HepG2 (cell line): ENCODE measurements at regions not wholly inside any gene's neighbourhood (a gene's known extent, or its start where the extent isn't known, plus 50 kb on each side); places are given as distances from the start of the nearest gene placed in this dataset.

Experiments
- ERF ChIP-seq: IDR thresholded peaks from 2 replicates; pipeline ENCODE4 v1.6.1; 2018; ENCODE audit warnings: missing biosample characterization, missing genetic modification reagents
- POLR2A ChIP-seq, 2 experiments: IDR thresholded peaks; 2 replicates each; pipeline ENCODE4 v1.6.1; 2011; ENCODE audit warnings: low read depth in 2 of 2, low read length in 2 of 2, mild to moderate bottlenecking in 1 of 2, moderate library complexity in 1 of 2; ENCODE audit not compliant: insufficient read depth in 1 of 2
- POLR2AphosphoS5 ChIP-seq: IDR thresholded peaks from 2 replicates; pipeline ENCODE4 v1.6.1; 2012; ENCODE audit warnings: low read depth, low read length
- RBM22 ChIP-seq: fragments of 200-400 bp; formaldehyde crosslinking; optimal IDR thresholded peaks from 2 replicates; pipeline ENCODE3; 2017; ENCODE audit warnings: mild to moderate bottlenecking, low read length, moderate library complexity
- TBX2 ChIP-seq: sonication (generic); formaldehyde crosslinking; IDR thresholded peaks from 2 replicates; pipeline ENCODE4 v1.5.0; 2020; ENCODE audit warnings: missing genetic modification reagents, mild to moderate bottlenecking, borderline replicate concordance
- ZNF891 ChIP-seq: sonication (generic); formaldehyde crosslinking; IDR thresholded peaks from 2 replicates; pipeline ENCODE4 v1.5.0; 2020; ENCODE audit warnings: mild to moderate bottlenecking, missing genetic modification reagents
- ZSCAN22 ChIP-seq: sonication (generic); formaldehyde crosslinking; IDR thresholded peaks from 2 replicates; pipeline ENCODE4 v1.4.0; 2020; ENCODE audit warnings: mild to moderate bottlenecking, missing genetic modification reagents
- TF ChIP-seq, protein P1 (sequence below): sonication (generic); formaldehyde crosslinking; IDR thresholded peaks from 2 replicates; pipeline ENCODE4 v1.4.0; 2020; ENCODE audit warnings: mild to moderate bottlenecking, missing genetic modification reagents
- TF ChIP-seq, protein P2 (sequence below): sonication (generic); formaldehyde crosslinking; IDR thresholded peaks from 2 replicates; pipeline ENCODE4 v1.5.0; 2020; ENCODE audit warnings: mild to moderate bottlenecking, missing genetic modification reagents, moderate library complexity
- TF ChIP-seq, protein P3 (sequence below): IDR thresholded peaks from 2 replicates; pipeline ENCODE4 v1.6.1; 2012; ENCODE audit warnings: inconsistent platforms

DNA sequence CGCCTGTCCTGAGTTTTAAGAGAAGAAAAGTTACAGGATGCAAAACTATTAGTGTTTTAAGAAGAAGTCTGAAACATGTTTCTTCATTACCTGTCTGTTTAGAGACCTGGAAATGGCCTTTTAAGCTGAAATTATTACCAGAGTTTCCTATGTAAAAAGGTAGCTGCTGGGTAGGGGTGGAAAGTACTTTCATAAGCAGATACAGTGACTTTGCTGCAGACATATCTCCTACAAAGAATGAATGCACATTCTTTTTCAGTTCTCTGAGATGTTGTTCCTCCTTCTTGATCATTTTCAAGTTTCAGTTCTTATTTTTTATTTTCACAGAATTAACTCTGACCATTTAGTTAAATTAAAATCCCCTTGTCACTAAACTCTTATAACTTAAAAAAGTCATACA, 1329.6 kb downstream of the KCNT2 start:
- TF ChIP-seq ZSCAN22 (no peak), ZNF891 (no peak), RBM22 (no peak), TBX2 (CRISPR knock-in tag) (no peak), POLR2A (IDR thresholded peaks at IDR 0.05; ENCODE audit: insufficient read depth in 1 of 2, low read depth in 2 of 2, low read length in 2 of 2) (no peak), POLR2AphosphoS5 (no peak), ERF (no peak)
- TF ChIP-seq, protein P1, sequence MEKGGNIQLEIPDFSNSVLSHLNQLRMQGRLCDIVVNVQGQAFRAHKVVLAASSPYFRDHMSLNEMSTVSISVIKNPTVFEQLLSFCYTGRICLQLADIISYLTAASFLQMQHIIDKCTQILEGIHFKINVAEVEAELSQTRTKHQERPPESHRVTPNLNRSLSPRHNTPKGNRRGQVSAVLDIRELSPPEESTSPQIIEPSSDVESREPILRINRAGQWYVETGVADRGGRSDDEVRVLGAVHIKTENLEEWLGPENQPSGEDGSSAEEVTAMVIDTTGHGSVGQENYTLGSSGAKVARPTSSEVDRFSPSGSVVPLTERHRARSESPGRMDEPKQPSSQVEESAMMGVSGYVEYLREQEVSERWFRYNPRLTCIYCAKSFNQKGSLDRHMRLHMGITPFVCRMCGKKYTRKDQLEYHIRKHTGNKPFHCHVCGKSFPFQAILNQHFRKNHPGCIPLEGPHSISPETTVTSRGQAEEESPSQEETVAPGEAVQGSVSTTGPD (CRISPR knock-in tag), result no peak
- TF ChIP-seq, protein P2, sequence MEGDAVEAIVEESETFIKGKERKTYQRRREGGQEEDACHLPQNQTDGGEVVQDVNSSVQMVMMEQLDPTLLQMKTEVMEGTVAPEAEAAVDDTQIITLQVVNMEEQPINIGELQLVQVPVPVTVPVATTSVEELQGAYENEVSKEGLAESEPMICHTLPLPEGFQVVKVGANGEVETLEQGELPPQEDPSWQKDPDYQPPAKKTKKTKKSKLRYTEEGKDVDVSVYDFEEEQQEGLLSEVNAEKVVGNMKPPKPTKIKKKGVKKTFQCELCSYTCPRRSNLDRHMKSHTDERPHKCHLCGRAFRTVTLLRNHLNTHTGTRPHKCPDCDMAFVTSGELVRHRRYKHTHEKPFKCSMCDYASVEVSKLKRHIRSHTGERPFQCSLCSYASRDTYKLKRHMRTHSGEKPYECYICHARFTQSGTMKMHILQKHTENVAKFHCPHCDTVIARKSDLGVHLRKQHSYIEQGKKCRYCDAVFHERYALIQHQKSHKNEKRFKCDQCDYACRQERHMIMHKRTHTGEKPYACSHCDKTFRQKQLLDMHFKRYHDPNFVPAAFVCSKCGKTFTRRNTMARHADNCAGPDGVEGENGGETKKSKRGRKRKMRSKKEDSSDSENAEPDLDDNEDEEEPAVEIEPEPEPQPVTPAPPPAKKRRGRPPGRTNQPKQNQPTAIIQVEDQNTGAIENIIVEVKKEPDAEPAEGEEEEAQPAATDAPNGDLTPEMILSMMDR (CRISPR knock-in tag), result no peak
- TF ChIP-seq, protein P3, sequence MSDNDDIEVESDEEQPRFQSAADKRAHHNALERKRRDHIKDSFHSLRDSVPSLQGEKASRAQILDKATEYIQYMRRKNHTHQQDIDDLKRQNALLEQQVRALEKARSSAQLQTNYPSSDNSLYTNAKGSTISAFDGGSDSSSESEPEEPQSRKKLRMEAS, result no peak
